Vagina (tissue), 2 donors: ENCODE measurements at regions not wholly inside any gene's neighbourhood (a gene's known extent, or its start where the extent isn't known, plus 50 kb on each side); places are given as distances from the start of the nearest gene placed in this dataset.

ENCODE experiments used
- DNase-seq, 2 donors: peaks; one replicate each; pipeline ENCODE4 v3.0.0-alpha.2; 2017; ENCODE audit errors: extremely low spot score in 2 of 2
- H3K27ac ChIP-seq: fragments of 200-600 bp; sonication (generic); one replicate; pipeline ENCODE4 v1.5.1; 2019
- H3K27me3 ChIP-seq: fragments of 200-600 bp; sonication (generic); one replicate; pipeline ENCODE4 v1.5.1; 2019
- H3K36me3 ChIP-seq, 2 donors: fragments of 200-600 bp; sonication (generic); one replicate each; pipeline ENCODE4 v1.5.1; 2017 to 2019
- H3K4me1 ChIP-seq: fragments of 200-600 bp; sonication (generic); one replicate; pipeline ENCODE4 v1.5.1; 2019
- H3K4me3 ChIP-seq, 2 donors: fragments of 200-600 bp; sonication (generic); 1 replicate in 1 of 2; 2 replicates in 1 of 2; pipeline ENCODE4 v1.5.1; 2016 to 2019
- H3K9me3 ChIP-seq: fragments of 200-600 bp; sonication (generic); one replicate; pipeline ENCODE4 v1.5.1; 2019
- POLR2A ChIP-seq, 2 donors: fragments of 450-650 bp; IDR thresholded peaks; one replicate each; pipeline ENCODE4 v1.6.1; 2017; ENCODE audit warnings: antibody characterized with exemption in 2 of 2, mild to moderate bottlenecking in 2 of 2, moderate library complexity in 2 of 2
- POLR2AphosphoS5 ChIP-seq, 2 donors: sonication (generic); formaldehyde crosslinking; IDR thresholded peaks; one replicate each; pipeline ENCODE4 v1.9.0; 2017; ENCODE audit warnings: antibody characterized with exemption in 2 of 2, mild to moderate bottlenecking in 2 of 2, low read depth in 1 of 2; ENCODE audit not compliant: insufficient read depth in 1 of 2
- intact Hi-C: fragments of 100-400 bp; cut with DNase I; formaldehyde crosslinking; loops from one replicate; pipeline ENCODE4 v1.15.1; 2023
- TF ChIP-seq, protein P1 (sequence below), 3 experiments: fragments of 450-650 bp in 2 of 3; fragments of 200-600 bp in 1 of 3; sonication (generic) in 1 of 3; IDR thresholded peaks; one replicate each; pipeline ENCODE4 v1.5.1; 2017 to 2019; ENCODE audit warnings: antibody characterized with exemption in 3 of 3, mild to moderate bottlenecking in 2 of 3, moderate library complexity in 2 of 3

DNA sequence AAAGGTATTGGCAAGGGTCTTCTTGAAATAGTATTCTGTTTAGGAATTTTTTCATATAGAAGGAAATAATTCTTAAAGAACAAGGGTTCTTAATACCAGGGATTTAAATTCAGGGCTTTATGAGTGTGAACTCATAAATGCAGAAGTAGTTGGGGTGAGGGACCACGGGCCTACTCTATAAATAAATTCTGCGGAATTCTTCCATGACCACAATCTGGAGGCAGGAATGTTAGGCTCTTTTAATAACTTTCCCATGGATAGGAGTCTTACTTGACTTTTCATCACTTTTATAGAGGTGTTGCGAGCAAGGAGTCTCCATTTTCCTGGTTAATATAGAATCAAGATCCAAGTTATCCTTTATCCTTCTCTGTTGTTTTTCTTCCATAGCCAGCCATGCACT, 76.7 kb upstream of the SLC4A4 start:
- no peak overlapping the region for H3K27ac ChIP-seq
- H3K9me3 ChIP-seq = no peaks in the 10 kb centered on the region
- no peaks in the 10 kb centered on the region for H3K4me1 ChIP-seq
- no peaks in the 10 kb centered on the region for H3K36me3 ChIP-seq
- intact Hi-C loops = no loop called here
- TF ChIP-seq, protein P1, sequence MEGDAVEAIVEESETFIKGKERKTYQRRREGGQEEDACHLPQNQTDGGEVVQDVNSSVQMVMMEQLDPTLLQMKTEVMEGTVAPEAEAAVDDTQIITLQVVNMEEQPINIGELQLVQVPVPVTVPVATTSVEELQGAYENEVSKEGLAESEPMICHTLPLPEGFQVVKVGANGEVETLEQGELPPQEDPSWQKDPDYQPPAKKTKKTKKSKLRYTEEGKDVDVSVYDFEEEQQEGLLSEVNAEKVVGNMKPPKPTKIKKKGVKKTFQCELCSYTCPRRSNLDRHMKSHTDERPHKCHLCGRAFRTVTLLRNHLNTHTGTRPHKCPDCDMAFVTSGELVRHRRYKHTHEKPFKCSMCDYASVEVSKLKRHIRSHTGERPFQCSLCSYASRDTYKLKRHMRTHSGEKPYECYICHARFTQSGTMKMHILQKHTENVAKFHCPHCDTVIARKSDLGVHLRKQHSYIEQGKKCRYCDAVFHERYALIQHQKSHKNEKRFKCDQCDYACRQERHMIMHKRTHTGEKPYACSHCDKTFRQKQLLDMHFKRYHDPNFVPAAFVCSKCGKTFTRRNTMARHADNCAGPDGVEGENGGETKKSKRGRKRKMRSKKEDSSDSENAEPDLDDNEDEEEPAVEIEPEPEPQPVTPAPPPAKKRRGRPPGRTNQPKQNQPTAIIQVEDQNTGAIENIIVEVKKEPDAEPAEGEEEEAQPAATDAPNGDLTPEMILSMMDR (IDR thresholded peaks at IDR 0.05) = no peak
- TF ChIP-seq POLR2A (IDR thresholded peaks at IDR 0.05) (no peak), POLR2AphosphoS5 (IDR thresholded peaks at IDR 0.05; ENCODE audit: insufficient read depth in 1 of 2, low read depth in 1 of 2) (no peak)
- no peak for DNase-seq
- no peaks in the 10 kb centered on the region for H3K27me3 ChIP-seq
- H3K4me3 ChIP-seq = no peak overlapping the region

DNA sequence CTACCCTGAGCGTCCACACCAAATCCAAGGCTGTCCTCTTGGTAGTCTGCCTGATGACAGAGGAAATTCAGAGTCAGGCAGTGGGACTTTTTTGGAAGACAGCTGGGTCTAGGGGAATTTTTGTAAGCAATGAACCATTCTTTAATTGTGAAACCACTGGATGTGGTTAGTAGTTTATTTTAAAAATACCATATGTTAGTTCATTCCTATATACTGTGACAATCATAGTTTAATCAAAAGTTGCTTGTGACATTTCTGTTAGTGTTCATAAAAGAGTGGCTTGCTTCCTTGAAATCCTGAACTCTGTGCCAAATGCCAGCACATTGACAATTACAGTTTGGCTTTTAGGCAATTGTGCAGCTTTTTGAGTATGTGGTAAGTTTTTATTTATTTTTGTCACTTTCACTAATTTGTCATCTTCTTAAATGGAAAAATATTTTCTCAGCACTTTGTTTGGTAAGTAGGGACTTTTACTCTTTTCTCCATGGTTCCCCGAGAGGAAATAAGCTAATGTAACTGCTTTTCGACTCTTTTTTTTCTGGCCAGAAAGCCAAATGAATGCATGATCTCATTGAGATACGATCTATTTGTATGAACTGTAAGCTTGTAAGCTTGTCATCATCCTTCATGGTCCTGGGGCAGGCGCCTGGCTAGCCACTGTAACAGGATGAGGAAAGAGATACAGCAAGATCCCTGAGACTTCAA, 72.6 kb upstream of the SLC4A4 start:
- no peak overlapping the region for H3K4me3 ChIP-seq
- H3K27ac ChIP-seq = no peak overlapping the region
- H3K4me1 ChIP-seq = no peaks in the 10 kb centered on the region
- intact Hi-C loops = no loop called here
- no peak for DNase-seq
- H3K27me3 ChIP-seq = no peaks in the 10 kb centered on the region
- H3K36me3 ChIP-seq = no peaks in the 10 kb centered on the region
- TF ChIP-seq POLR2AphosphoS5 (IDR thresholded peaks at IDR 0.05; ENCODE audit: insufficient read depth in 1 of 2, low read depth in 1 of 2) (no peak), POLR2A (IDR thresholded peaks at IDR 0.05) (no peak)
- TF ChIP-seq, protein P1 (IDR thresholded peaks at IDR 0.05) = no peak
- no peaks in the 10 kb centered on the region for H3K9me3 ChIP-seq

DNA sequence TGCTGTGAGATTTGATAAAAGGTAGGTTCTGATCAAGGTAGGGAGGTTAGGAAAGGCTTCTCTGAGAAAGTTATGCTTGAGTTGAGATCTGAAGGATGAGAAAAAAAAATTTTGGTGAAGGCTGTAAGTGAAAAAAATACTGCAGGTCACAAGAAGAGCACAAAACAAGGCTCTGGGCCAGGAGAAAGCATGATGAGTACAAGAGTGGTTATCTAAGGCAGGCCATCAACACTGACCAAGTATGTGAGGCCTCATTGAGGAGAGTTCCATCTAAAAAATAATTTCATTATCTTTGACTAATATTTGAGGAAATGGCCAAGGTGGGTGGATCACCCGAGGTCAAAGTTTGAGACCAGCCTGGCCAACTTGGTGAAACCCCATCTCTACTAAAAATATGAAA, 71.6 kb upstream of the SLC4A4 start:
- no peak for TF ChIP-seq POLR2A (IDR thresholded peaks at IDR 0.05)
- TF ChIP-seq, protein P1 (IDR thresholded peaks at IDR 0.05) = no peak
- no peak for TF ChIP-seq POLR2AphosphoS5 (IDR thresholded peaks at IDR 0.05; ENCODE audit: insufficient read depth in 1 of 2, low read depth in 1 of 2)
- Histone ChIP-seq H3K4me1 (no peaks in the 10 kb centered on the region), H3K27ac (no peak overlapping the region), H3K27me3 (no peaks in the 10 kb centered on the region), H3K4me3 (no peak overlapping the region), H3K36me3 (no peaks in the 10 kb centered on the region), H3K9me3 (no peaks in the 10 kb centered on the region)
- DNase-seq = no peak
- intact Hi-C loops = no loop called here

DNA sequence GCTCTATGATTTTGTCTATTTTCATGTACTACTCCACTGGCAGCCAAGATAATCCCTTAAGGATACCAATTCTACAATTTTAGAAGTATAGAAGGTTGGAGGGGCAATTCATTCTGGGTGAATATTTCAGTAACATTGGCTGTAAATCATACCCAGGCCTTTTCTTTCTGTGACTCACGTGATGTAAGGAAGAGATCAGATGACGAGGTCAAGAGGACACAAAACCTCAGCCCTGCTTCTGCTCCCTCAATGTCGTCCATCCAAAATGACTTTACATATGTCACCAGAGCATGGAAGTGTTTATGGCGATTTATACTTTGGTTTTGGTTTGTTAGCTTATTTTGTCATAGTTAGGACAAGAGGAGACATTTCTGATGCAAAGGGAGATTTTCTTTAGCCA, 70.7 kb upstream of the SLC4A4 start:
- Histone ChIP-seq H3K27ac (no peak overlapping the region), H3K4me3 (no peak overlapping the region), H3K36me3 (no peaks in the 10 kb centered on the region), H3K4me1 (no peaks in the 10 kb centered on the region), H3K27me3 (no peaks in the 10 kb centered on the region), H3K9me3 (no peaks in the 10 kb centered on the region)
- TF ChIP-seq POLR2AphosphoS5 (IDR thresholded peaks at IDR 0.05; ENCODE audit: insufficient read depth in 1 of 2, low read depth in 1 of 2) (no peak), POLR2A (IDR thresholded peaks at IDR 0.05) (no peak)
- TF ChIP-seq, protein P1 (IDR thresholded peaks at IDR 0.05) = no peak
- intact Hi-C loops = no loop called here
- DNase-seq = no peak

DNA sequence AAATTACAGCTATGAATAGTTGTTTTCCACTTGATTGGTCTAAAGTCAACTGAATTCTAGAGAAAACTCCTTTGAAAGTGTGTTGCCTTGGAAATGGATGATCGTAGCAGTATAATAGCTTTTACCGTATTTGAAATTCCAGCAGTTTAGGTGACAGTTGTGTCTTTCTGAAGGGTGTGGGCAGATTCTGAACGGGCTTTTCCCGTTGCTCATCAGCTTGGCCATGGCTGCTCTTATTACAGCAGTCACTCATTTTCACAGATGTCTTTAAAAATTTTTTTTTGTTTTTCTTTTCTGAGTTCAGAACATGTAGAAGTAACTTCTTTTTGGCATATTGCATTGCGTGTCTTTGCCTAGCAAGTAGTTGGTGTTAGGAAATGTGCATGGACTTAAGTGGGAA, 69.6 kb upstream of the SLC4A4 start:
- no peaks in the 10 kb centered on the region for H3K27me3 ChIP-seq
- TF ChIP-seq, protein P1 (IDR thresholded peaks at IDR 0.05) = no peak
- TF ChIP-seq POLR2A (IDR thresholded peaks at IDR 0.05) (no peak), POLR2AphosphoS5 (IDR thresholded peaks at IDR 0.05; ENCODE audit: insufficient read depth in 1 of 2, low read depth in 1 of 2) (no peak)
- intact Hi-C loops = no loop called here

More for the DNA sequence above, 69.6 kb upstream of the SLC4A4 start:
- Histone ChIP-seq H3K9me3 (no peaks in the 10 kb centered on the region), H3K36me3 (no peaks in the 10 kb centered on the region), H3K4me1 (no peaks in the 10 kb centered on the region), H3K27ac (no peak overlapping the region), H3K4me3 (no peak overlapping the region)
- no peak for DNase-seq
